GM18909 (cell line): ENCODE measurements at regions not wholly inside any gene's neighbourhood (a gene's known extent, or its start where the extent isn't known, plus 50 kb on each side); places are given as distances from the start of the nearest gene placed in this dataset.

Source experiments
- ATAC-seq: cut with Tn5 transposase; IDR thresholded peaks from one replicate; pipeline ENCODE4 v1.9.1; 2021; ENCODE audit warnings: mild to moderate bottlenecking; ENCODE audit not compliant: unreplicated experiment, poor library complexity

GRCh38 chr5:169367861-169368260 lies 66.9 kb upstream of the SLIT3 start:
- ATAC-seq = no peak

- no peak for ATAC-seq
These were observed 56.4 kb upstream of the SLIT3 start for GRCh38 chr5:169357291-169357690.

- ATAC-seq = no peak
These were observed 55.9 kb upstream of the SLIT3 start for GRCh38 chr5:169356811-169357210.

- no peak for ATAC-seq
These were observed 55.2 kb upstream of the SLIT3 start for GRCh38 chr5:169356181-169356580.

- ATAC-seq = no peak
These were observed 54.0 kb upstream of the SLIT3 start for GRCh38 chr5:169354921-169355320.

GRCh38 chr5:169354263-169354662 lies 53.3 kb upstream of the SLIT3 start:
- ATAC-seq = no peak

- ATAC-seq = no peak
These were observed 52.0 kb upstream of the SLIT3 start for GRCh38 chr5:169352901-169353300.

- ATAC-seq = no peak
These were observed 50.8 kb upstream of the SLIT3 start for GRCh38 chr5:169351721-169352120.

GRCh38 chr5:169350759-169351240 lies 49.9 kb upstream of the SLIT3 start:
- peak; percentile 59 for ATAC-seq
